HepG2 (cell line): ENCODE measurements at regions not wholly inside any gene's neighbourhood (a gene's known extent, or its start where the extent isn't known, plus 50 kb on each side); places are given as distances from the start of the nearest gene placed in this dataset.

Experiments
- ARID2 ChIP-seq: sonication (generic); formaldehyde crosslinking; IDR thresholded peaks from 2 replicates; pipeline ENCODE4 v1.8.1; 2022; ENCODE audit warnings: mild to moderate bottlenecking, missing genetic modification reagents, borderline replicate concordance
- GABPB1 ChIP-seq: IDR thresholded peaks from 2 replicates; pipeline ENCODE4 v1.6.1; 2016; ENCODE audit warnings: mild to moderate bottlenecking, missing genetic modification reagents, moderate library complexity, missing compliant biosample characterization
- NCOA2 ChIP-seq: sonication (generic); formaldehyde crosslinking; IDR thresholded peaks from 2 replicates; pipeline ENCODE4 v1.8.0; 2022; ENCODE audit warnings: inconsistent platforms
- SAFB2 ChIP-seq: sonication (generic); formaldehyde crosslinking; IDR thresholded peaks from 2 replicates; pipeline ENCODE4 v1.5.1; 2020; ENCODE audit warnings: missing genetic modification reagents, low read depth, mild to moderate bottlenecking, borderline replicate concordance
- THAP11 ChIP-seq: IDR thresholded peaks from 2 replicates; pipeline ENCODE4 v1.6.1; 2016; ENCODE audit warnings: missing biosample characterization, missing genetic modification reagents
- WIZ ChIP-seq: sonication (generic); formaldehyde crosslinking; IDR thresholded peaks from 2 replicates; pipeline ENCODE4 v1.5.1; 2020; ENCODE audit warnings: mild to moderate bottlenecking, missing genetic modification reagents
- ZKSCAN1 ChIP-seq: fragments of 150-350 bp; IDR thresholded peaks from 2 replicates; pipeline ENCODE4 v1.6.1; 2014; ENCODE audit warnings: low read length
- ZNF225 ChIP-seq: sonication (generic); formaldehyde crosslinking; IDR thresholded peaks from 2 replicates; pipeline ENCODE4 v1.4.0; 2020; ENCODE audit warnings: mild to moderate bottlenecking, missing genetic modification reagents
- ZNF761 ChIP-seq: sonication (generic); formaldehyde crosslinking; conservative IDR thresholded peaks from 2 replicates; pipeline ENCODE4 v1.4.0; 2020; ENCODE audit warnings: mild to moderate bottlenecking, missing genetic modification reagents
- ZNF782 ChIP-seq: sonication (generic); formaldehyde crosslinking; IDR thresholded peaks from 2 replicates; pipeline ENCODE4 v1.4.0; 2020; ENCODE audit warnings: missing genetic modification reagents, mild to moderate bottlenecking, borderline replicate concordance
- TF ChIP-seq, protein P1 (sequence below): sonication (generic); formaldehyde crosslinking; IDR thresholded peaks from 2 replicates; pipeline ENCODE4 v1.4.0; 2020; ENCODE audit warnings: mild to moderate bottlenecking, missing genetic modification reagents
- TF ChIP-seq, protein P2 (sequence below): sonication (generic); formaldehyde crosslinking; IDR thresholded peaks from one replicate; pipeline ENCODE4 v1.5.1; 2020; ENCODE audit warnings: mild to moderate bottlenecking, missing genetic modification reagents; ENCODE audit errors: not compliant biosample characterization

DNA sequence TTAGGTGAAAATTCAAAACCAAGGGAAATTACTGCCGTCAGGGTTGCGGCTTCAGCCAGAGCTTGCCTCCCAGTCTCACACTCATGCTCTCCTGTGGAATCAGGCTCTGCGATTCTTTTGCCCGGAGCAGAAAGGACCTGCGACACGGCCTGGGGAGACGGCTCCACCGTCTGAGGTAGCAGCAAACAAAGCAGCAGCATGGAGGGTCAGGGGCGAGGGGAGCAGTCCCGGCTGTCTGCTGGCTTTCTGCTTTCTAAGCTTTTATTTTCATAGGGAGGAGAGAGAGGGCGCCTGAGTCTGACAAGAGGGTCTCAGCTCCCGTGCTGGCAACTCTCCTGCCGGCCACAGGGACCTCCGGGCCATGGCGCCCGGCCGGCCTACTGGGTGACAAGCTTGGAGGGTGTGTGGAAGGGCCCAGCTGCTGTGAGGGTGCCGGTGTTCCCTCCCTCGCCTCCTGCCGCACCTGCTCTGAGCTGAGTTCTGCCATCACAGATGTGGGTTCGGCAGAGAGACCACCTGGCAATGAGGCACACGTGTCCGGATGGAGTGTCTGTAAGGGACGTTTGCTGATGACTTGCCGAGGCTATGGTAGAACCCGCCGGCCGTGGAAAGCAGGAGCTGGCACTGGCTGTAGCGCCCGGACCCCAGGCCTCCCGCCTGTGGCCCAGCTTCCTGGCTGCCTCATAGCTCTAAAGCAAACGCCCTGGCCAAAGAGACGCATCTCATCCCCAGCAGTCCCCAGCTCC is 66.2 kb upstream of the CTDP1 start (continued):
- TF ChIP-seq, protein P1, sequence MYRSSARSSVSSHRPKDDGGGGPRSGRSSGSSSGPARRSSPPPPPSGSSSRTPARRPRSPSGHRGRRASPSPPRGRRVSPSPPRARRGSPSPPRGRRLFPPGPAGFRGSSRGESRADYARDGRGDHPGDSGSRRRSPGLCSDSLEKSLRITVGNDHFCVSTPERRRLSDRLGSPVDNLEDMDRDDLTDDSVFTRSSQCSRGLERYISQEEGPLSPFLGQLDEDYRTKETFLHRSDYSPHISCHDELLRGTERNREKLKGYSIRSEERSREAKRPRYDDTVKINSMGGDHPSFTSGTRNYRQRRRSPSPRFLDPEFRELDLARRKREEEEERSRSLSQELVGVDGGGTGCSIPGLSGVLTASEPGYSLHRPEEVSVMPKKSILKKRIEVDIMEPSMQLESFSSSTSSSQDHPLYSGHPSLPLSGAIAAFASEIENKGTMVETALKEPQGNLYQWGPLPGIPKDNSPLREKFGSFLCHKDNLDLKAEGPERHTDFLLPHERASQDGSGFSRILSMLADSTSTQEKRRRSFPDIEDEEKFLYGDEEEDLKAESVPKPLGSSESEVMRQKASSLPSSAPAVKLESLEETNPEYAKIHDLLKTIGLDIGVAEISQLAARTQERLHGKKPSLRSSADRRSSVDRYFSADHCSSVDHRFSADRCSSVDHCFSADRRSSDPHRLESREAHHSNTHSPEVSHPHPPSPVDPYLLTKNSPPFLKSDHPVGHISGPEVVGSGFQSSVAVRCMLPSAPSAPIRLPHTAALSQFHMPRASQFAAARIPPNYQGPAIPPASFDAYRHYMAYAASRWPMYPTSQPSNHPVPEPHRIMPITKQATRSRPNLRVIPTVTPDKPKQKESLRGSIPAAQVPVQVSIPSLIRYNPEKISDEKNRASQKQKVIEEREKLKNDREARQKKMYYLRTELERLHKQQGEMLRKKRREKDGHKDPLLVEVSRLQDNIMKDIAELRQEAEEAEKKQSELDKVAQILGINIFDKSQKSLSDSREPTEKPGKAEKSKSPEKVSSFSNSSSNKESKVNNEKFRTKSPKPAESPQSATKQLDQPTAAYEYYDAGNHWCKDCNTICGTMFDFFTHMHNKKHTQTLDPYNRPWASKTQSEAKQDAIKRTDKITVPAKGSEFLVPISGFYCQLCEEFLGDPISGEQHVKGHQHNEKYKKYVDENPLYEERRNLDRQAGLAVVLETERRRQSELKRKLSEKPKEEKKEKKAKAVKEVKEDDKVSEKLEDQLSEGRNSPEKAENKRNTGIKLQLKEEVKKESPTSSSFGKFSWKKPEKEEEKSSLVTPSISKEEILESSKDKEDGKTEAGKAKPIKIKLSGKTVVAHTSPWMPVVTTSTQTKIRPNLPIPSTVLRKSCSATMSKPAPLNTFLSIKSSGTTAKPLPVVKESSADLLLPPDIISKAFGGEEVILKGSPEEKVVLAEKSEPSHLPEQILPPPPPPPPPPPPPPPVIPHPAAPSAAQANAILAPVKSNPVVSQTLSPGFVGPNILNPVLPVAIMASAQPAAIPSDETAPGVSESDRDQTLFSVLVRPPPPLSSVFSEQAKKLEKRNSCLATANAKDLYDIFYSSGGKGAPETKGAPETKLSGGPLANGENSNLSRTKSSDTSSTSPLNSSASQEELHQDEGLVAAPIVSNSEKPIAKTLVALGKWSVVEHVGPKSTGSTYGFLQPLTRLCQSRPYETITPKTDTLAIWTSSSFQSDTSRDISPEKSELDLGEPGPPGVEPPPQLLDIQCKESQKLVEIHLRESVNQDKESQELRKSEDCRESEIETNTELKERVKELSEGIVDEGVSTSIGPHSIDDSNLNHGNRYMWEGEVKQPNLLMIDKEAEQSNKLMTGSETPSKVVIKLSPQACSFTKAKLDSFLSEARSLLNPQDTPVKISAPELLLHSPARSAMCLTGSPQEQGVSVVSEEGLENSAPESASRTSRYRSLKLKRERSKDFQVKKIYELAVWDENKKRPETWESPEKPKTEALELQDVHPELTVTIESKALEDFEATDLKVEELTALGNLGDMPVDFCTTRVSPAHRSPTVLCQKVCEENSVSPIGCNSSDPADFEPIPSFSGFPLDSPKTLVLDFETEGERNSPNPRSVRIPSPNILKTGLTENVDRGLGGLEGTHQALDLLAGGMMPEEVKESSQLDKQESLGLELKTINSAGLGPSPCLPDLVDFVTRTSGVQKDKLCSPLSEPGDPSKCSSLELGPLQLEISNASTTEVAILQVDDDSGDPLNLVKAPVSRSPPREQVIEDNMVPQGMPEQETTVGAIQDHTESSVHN (CRISPR knock-in tag) = no peak
- TF ChIP-seq THAP11 (CRISPR knock-in tag) = no peak
- TF ChIP-seq NCOA2 (CRISPR knock-in tag) = no peak
- no peak for TF ChIP-seq ZKSCAN1
- TF ChIP-seq ZNF782 (CRISPR knock-in tag) = no peak
- TF ChIP-seq, protein P2, sequence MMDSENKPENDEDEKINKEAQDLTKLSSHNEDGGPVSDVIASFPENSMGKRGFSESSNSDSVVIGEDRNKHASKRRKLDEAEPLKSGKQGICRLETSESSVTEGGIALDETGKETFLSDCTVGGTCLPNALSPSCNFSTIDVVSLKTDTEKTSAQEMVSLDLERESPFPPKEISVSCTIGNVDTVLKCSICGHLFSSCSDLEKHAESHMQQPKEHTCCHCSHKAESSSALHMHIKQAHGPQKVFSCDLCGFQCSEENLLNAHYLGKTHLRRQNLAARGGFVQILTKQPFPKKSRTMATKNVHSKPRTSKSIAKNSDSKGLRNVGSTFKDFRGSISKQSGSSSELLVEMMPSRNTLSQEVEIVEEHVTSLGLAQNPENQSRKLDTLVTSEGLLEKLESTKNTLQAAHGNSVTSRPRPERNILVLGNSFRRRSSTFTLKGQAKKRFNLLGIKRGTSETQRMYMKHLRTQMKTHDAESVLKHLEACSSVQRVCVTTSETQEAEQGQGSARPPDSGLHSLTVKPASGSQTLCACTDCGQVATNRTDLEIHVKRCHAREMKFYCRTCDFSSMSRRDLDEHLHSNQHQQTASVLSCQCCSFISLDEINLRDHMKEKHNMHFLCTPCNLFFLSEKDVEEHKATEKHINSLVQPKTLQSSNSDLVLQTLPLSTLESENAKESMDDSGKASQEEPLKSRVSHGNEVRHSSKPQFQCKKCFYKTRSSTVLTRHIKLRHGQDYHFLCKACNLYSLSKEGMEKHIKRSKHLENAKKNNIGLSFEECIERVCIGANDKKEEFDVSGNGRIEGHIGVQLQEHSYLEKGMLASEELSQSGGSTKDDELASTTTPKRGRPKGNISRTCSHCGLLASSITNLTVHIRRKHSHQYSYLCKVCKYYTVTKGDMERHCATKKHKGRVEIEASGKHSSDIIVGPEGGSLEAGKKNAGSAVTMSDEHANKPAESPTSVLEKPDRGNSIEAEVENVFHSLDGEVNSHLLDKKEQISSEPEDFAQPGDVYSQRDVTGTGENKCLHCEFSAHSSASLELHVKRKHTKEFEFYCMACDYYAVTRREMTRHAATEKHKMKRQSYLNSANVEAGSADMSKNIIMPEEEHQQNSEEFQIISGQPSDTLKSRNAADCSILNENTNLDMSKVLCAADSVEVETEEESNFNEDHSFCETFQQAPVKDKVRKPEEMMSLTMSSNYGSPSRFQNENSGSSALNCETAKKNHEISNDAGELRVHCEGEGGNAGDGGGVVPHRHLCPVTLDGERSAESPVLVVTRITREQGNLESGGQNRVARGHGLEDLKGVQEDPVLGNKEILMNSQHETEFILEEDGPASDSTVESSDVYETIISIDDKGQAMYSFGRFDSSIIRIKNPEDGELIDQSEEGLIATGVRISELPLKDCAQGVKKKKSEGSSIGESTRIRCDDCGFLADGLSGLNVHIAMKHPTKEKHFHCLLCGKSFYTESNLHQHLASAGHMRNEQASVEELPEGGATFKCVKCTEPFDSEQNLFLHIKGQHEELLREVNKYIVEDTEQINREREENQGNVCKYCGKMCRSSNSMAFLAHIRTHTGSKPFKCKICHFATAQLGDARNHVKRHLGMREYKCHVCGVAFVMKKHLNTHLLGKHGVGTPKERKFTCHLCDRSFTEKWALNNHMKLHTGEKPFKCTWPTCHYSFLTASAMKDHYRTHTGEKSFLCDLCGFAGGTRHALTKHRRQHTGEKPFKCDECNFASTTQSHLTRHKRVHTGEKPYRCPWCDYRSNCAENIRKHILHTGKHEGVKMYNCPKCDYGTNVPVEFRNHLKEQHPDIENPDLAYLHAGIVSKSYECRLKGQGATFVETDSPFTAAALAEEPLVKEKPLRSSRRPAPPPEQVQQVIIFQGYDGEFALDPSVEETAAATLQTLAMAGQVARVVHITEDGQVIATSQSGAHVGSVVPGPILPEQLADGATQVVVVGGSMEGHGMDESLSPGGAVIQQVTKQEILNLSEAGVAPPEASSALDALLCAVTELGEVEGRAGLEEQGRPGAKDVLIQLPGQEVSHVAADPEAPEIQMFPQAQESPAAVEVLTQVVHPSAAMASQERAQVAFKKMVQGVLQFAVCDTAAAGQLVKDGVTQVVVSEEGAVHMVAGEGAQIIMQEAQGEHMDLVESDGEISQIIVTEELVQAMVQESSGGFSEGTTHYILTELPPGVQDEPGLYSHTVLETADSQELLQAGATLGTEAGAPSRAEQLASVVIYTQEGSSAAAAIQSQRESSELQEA (CRISPR knock-in tag) = no peak
- TF ChIP-seq SAFB2 (CRISPR knock-in tag) = no peak
- TF ChIP-seq ZNF761 (CRISPR knock-in tag) = no peak
- TF ChIP-seq ARID2 (CRISPR knock-in tag) = no peak
- TF ChIP-seq ZNF225 (CRISPR knock-in tag) = no peak
- no peak for TF ChIP-seq GABPB1 (CRISPR knock-in tag)
- TF ChIP-seq WIZ (CRISPR knock-in tag) = no peak
- TF ChIP-seq, all 625 proteins: peak for 0
